ENCODE measurements at regions not wholly inside any gene's neighbourhood (a gene's known extent, or its start where the extent isn't known, plus 50 kb on each side); places are given as distances from the start of the nearest gene placed in this dataset.
A peak's percentile ranks its signal among the peaks of the same experiment; 100 is the strongest.

DNA sequence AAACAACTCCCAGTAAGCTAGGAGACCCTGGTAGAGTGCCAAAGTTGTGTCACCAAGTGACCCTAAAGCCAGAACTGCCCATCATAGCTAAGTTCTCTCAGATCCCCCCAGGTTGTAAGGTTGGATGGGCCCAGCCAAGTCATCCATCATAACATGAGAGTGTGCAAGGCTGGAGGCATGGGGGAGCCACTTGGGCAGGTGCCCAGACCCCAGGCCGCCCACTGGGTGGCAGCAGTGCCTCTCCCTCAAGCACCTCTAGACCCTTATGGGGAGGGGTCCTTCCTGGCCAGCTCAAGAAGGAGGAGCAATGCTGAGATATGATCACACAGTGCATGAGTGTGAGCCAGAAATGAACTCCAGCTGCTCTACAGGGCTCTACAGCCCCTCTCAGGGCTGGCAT lies 154.5 kb downstream of the MYLK4 start:
- Histone ChIP-seq H3K36me3 (no peaks in the 10 kb centered on the region), H3K4me1 (no peaks in the 10 kb centered on the region), H3K4me3 (no peak overlapping the region), H3K27me3 (no peaks in the 10 kb centered on the region), H3K9me3 (no peaks in the 10 kb centered on the region), H3K27ac (no peak overlapping the region)
- TF ChIP-seq, protein P1, sequence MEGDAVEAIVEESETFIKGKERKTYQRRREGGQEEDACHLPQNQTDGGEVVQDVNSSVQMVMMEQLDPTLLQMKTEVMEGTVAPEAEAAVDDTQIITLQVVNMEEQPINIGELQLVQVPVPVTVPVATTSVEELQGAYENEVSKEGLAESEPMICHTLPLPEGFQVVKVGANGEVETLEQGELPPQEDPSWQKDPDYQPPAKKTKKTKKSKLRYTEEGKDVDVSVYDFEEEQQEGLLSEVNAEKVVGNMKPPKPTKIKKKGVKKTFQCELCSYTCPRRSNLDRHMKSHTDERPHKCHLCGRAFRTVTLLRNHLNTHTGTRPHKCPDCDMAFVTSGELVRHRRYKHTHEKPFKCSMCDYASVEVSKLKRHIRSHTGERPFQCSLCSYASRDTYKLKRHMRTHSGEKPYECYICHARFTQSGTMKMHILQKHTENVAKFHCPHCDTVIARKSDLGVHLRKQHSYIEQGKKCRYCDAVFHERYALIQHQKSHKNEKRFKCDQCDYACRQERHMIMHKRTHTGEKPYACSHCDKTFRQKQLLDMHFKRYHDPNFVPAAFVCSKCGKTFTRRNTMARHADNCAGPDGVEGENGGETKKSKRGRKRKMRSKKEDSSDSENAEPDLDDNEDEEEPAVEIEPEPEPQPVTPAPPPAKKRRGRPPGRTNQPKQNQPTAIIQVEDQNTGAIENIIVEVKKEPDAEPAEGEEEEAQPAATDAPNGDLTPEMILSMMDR (IDR thresholded peaks at IDR 0.05) = peak; percentile 19 to 20
- DNase-seq = no peak
- intact Hi-C loops (cut with DNase I; ENCODE audit: low total_unique reads) = no loop called here

DNA sequence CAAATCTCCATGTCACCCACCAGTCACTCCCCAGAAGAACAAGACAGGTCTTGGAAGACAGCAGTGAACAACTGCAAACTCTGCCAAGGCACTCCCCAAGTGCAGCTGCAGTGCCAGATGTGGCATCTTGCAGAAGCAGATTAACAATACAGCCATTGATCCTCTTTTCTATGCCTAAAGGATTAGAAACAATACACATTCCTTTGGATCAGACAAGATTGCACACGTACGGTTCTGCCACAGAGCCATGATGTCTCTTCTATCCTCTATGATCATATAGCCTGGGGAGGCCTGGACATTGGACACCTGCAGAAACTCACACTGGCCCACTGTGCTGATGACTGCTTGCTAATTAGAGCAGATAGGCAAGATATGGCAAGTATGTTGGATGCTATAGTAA lies 155.9 kb downstream of the MYLK4 start:
- intact Hi-C loops (cut with DNase I; ENCODE audit: low total_unique reads) = no loop called here
- Histone ChIP-seq H3K27ac (no peak overlapping the region), H3K27me3 (no peaks in the 10 kb centered on the region), H3K4me1 (no peaks in the 10 kb centered on the region), H3K4me3 (no peak overlapping the region), H3K9me3 (no peaks in the 10 kb centered on the region), H3K36me3 (no peaks in the 10 kb centered on the region)
- TF ChIP-seq, protein P1 (IDR thresholded peaks at IDR 0.05) = no peak
- no peak for DNase-seq

DNA sequence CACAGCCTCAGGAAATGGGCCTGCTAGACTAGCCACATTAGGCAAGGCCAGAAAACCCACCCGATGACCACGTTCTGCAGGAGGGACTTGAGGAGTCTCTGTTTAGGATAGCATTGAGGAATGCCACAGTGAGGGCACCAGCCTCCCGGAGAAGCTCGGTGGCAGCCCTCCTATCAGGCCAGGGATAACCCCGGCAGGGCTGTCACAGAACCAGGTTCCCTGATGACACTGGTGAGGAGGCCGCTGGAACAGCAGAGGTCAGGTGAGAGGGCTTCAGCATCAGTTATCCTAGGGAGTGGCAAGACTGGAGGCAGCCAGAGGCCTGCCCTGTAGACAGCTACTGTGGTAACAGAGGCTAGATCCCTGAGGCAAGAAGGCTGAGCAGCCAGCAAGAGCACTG lies 157.6 kb downstream of the MYLK4 start:
- TF ChIP-seq, protein P1 (IDR thresholded peaks at IDR 0.05) = no peak
- Histone ChIP-seq H3K9me3 (no peaks in the 10 kb centered on the region), H3K4me3 (no peak overlapping the region), H3K4me1 (no peaks in the 10 kb centered on the region), H3K27ac (no peak overlapping the region), H3K36me3 (no peaks in the 10 kb centered on the region), H3K27me3 (no peaks in the 10 kb centered on the region)
- no peak for DNase-seq
- intact Hi-C loops (cut with DNase I; ENCODE audit: low total_unique reads) = no loop called here

DNA sequence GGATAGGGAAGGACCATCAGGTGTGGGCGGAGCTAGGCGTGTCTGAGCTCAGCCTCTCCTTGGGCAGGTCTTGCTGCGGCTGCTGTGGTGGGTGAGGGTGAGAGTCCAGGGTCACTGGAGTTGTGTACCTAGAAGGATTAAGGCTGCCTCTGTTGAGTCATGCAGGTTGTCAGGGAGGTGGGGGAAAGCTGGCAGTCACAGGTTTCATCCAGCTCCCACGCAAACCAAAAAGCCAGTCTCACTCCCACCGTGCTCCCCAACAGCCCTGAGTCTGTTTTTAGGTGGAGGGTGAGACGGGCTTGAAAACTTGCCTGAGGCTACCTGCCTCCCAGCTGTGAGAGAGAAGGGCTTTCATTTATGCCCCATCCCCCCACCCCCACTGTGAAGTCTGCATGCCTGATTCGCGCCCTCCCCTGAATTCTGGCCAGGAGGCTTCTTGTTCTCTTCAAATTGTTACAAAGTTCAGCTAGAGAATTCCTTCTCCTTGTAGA lies 161.5 kb downstream of the MYLK4 start:
- Histone ChIP-seq H3K27ac (no peak overlapping the region), H3K4me1 (no peaks in the 10 kb centered on the region), H3K9me3 (peaks cover 0 to 7% (median 0%) of the 10 kb centered on the region in 3 donors), H3K27me3 (no peaks in the 10 kb centered on the region), H3K4me3 (no peak overlapping the region), H3K36me3 (no peaks in the 10 kb centered on the region)
- DNase-seq = no peak
- intact Hi-C loops (cut with DNase I; ENCODE audit: low total_unique reads) = no loop called here
- TF ChIP-seq, protein P1 (IDR thresholded peaks at IDR 0.05) = no peak

DNA sequence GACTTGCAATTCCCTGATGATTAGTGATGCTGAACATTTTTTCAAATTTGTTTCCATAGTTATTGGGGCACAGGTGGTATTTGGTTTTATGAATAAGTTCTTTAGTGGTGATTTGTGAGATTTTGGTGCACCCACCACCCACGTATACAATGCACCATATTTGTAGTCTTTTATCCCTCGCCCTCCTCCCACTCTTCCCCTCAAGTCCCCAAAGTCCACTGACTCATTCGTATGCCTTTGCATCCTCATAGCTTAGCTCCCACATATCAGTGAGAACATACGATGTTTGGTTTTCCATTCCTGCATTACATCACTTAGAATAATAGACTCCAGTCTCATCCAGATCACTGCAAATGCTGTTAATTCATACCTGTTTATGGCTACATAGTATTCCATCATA lies 167.3 kb downstream of the MYLK4 start:
- DNase-seq = no peak
- Histone ChIP-seq H3K4me3 (no peak overlapping the region), H3K27ac (no peak overlapping the region), H3K36me3 (no peaks in the 10 kb centered on the region), H3K4me1 (peaks cover 0 to 6% (median 2%) of the 10 kb centered on the region in 4 donors), H3K27me3 (no peaks in the 10 kb centered on the region), H3K9me3 (peaks cover 0 to 10% (median 0%) of the 10 kb centered on the region in 3 donors)
- intact Hi-C loops (cut with DNase I; ENCODE audit: low total_unique reads) = no loop called here
- TF ChIP-seq, protein P1 (IDR thresholded peaks at IDR 0.05) = no peak

DNA sequence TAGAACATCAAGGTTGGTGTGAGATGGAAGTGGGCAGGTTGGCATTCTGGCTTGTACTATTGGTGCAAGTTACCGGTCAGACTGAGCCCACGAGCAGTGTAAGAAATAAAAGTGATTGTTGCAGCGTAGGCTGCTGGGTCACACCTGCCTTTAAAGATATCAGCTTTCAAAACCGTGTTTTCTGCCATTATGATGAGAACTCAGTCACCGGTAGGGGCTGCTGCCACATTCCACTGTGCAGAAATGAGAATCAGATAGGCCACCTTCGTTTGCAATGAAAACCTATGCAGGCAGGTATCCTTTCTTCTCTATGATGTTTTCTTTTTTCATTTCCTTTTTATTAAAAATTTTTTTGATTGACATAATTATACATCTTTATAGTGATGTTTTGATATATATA lies 168.5 kb downstream of the MYLK4 start:
- peaks cover 0 to 10% (median 0%) of the 10 kb centered on the region in 3 donors for H3K9me3 ChIP-seq
- no peak overlapping the region for H3K4me3 ChIP-seq
- TF ChIP-seq, protein P1 (IDR thresholded peaks at IDR 0.05) = no peak
- H3K27ac ChIP-seq = no peak overlapping the region
- no peaks in the 10 kb centered on the region for H3K36me3 ChIP-seq
- DNase-seq = no peak
- H3K27me3 ChIP-seq = no peaks in the 10 kb centered on the region
- intact Hi-C loops (cut with DNase I; ENCODE audit: low total_unique reads) = no loop called here
- peaks cover 0 to 6% (median 2%) of the 10 kb centered on the region in 4 donors for H3K4me1 ChIP-seq
